NCI-H748 treated with DMSO at 0.1 percent for 48 hours (cell line): ENCODE measurements at regions not wholly inside any gene's neighbourhood (a gene's known extent, or its start where the extent isn't known, plus 50 kb on each side); places are given as distances from the start of the nearest gene placed in this dataset.
"Not testable (repeated sequence)": the region's sequence is repeated elsewhere in the genome, so short reads cannot be mapped to it uniquely, and the experiment has no call there.

Source experiments
- DNase-seq: peaks from one replicate; lab custom pipeline; 2025; lab: John Stamatoyannopoulos, UW

- no peak for DNase-seq
Observed at GRCh38 chr5:98206566-98206965, 566.9 kb upstream of the RGMB start.

DNA sequence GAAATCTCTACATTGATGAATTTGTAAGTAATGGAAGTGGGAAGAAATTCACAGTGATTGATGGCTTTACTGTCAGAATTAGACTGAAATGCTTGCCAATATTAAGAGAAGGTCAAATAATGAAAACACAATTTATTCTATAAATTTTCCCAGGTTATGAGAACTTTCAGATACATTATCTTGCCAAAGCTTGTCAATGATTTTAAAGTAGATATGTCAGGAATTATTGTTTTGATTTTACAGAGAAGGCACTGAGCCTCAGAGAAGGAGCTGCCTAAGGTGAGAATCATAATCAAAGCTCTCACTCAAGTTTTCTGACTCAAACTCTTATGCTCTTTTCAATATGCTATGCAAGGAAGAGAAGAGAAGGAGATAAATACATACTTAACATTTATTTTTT, 564.0 kb upstream of the RGMB start:
- DNase-seq: no peak

- DNase-seq: no peak
Observed at GRCh38 chr5:98214240-98215051, 559.0 kb upstream of the RGMB start.

GRCh38 chr5:98217138-98217537, 556.3 kb upstream of the RGMB start:
- no peak for DNase-seq

DNA sequence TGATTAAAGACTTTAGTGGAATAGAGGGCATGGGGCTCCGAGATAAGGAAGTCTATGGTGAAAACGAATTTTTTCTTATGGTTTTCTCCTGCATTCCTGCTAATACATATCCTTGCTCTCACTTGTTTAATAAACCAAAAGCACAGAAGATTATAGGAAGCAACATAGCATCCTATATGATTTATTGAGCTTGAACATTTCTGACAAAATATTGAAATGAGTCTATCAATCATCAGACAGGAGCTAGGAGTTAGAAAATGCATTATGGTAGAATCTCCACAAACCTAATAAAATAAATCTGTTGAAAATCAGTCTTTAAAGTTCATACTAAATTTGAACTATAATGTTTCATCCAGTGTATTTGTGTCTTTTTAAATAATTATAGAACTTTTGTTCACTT, 554.6 kb upstream of the RGMB start:
- no peak for DNase-seq

GRCh38 chr5:98227489-98227888, 546.0 kb upstream of the RGMB start:
- DNase-seq: no peak

DNA sequence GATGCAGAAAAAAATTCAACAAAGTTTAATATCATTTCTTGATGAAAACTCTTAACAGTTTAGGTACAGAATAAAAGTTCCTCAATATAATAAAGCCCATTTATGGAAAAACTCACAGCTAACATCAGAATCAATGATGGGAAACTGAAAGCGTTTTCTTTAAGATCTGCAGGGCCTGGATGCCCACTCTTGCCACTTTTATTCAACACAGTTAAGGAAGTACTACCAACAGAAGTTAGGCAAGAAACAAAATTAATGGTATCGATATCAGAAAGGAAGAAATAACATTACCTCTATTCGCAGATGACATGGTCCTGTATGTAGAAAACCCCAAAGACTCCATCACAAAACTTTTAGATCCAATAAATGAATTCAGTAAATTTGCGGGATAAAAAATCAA, 542.4 kb upstream of the RGMB start:
- no peak for DNase-seq

DNA sequence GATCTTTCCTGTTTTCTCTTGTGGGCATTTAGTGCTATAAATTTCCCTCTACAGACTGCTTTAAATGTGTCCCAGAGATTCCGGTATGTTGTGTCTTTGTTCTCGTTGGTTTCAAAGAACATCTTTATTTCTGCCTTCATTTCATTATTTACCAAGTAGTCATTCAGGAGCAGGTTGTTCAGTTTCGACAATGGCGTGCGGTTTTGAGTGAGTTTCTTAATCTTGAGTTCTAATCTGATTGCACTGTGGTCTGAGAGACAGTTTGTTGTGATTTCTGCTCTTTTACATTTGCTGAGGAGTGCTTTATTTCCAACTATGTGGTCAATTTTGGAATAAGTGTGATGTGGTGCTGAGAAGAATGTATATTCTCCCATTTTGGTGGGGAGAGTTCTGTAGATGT, 535.7 kb upstream of the RGMB start:
- DNase-seq: not testable (repeated sequence)

DNA sequence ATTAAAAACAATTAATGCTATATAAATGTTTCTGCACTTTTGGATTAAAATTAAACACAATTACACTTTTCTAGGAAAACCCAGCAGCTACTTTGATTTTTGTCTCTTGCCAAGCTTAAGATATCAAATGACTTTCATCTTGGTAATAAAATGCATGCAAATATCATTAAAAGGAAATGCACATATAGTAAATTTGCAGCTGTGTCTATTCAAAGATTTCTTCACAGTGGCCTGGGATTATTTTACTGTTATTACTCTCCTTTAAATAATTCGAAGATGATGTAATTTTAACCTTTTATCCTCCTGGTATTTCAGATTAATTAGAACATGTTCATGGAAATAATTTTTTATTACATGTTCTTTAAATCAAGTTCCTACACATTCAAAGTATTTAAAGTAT, 529.5 kb upstream of the RGMB start:
- DNase-seq: no peak

GRCh38 chr5:98248949-98249348, 524.5 kb upstream of the RGMB start:
- DNase-seq: no peak

DNA sequence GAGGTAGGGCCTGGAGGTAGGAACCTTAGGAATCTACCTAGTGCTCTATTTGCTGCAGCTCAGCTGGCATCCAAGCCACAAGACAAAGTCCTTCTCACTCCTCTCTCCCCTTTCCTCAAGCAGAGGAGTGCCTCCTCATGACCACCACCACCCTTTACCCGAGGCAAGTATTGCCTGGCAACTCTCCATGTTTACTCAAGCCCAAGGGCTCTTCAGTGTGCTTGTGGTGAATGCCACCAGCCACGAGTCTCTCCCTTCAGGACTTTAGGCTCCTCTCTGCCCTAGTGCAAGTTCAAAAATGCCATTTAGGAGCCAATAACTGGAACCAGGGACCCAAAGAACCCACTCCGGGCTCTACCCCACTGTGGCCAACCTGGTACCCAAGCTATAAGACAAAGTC, 514.5 kb upstream of the RGMB start:
- no peak for DNase-seq

- no peak for DNase-seq
Observed at GRCh38 chr5:98259595-98259994, 513.9 kb upstream of the RGMB start.

DNA sequence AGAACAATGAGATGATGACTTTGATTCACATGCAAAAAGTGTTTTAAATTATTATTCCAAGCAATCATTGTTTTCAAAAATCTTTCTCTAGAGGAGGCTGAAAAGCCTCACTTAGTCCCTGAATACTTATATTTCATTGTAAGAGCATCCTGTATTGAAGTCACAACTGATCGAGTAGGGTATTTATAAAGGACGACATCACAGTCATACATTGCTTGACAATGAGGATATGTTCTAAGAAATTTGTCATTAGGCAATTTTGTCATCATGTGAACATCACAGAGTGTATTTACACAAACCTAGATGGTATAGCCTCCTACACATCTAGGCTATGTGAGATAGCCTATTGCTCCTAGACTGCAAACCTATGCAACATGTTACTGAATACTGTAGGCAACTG, 510.4 kb upstream of the RGMB start:
- no peak for DNase-seq

DNA sequence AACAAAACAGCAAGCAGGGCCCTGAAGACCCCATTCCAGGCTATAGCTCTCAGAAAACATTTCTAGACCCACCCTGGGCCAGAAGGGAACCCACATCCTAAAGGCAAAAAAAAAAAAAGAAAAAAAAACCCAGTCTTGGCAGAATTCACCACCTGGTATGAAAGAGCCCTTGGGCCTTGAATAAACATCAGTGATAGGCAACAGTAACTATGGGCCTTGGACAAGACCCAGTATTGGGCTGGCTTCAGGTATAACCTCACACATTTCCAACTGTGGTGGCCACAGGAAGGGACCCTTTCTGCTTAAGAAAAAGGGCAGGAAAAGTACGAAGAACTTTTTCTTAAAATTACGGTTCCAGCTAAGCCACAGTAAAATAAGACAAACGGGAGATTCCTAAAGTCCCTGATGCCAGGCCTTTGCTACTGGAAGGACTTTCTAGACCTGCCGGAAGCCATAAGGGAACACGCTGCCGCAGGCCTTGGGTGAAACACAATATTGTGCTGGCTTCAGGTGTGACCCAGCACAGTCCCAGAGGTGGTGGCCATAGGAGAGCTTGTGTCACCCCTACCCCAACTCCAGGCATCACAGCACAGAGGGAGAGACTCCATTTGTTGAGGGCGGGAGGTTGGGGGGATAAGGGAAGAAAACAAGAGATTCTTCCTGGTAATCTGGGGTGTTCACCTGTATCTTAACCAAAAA, 505.2 kb upstream of the RGMB start:
- no peak for DNase-seq

- no peak for DNase-seq
Observed at GRCh38 chr5:98275980-98276379, 497.5 kb upstream of the RGMB start.

DNA sequence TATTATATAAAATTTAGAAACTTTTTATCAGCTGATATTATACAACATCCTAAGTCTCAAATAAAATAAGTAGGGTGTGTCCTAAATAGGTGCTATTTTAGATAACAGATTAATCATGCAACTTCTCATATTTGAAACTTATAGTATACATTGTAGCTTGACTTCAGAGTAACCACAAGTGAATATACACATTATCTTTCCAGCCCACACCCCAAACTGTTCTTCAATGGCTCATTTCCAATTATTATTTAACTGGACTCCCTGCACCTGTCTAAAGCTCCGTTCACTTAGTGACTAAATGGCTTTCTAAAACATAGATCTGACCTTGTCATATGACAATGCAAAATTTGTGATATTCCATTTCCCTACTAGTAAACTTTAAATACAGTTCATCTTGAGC, 490.9 kb upstream of the RGMB start:
- DNase-seq: no peak

GRCh38 chr5:98292496-98292895, 481.0 kb upstream of the RGMB start:
- no peak for DNase-seq

- no peak for DNase-seq
Observed at GRCh38 chr5:98296426-98296825, 477.0 kb upstream of the RGMB start.

DNA sequence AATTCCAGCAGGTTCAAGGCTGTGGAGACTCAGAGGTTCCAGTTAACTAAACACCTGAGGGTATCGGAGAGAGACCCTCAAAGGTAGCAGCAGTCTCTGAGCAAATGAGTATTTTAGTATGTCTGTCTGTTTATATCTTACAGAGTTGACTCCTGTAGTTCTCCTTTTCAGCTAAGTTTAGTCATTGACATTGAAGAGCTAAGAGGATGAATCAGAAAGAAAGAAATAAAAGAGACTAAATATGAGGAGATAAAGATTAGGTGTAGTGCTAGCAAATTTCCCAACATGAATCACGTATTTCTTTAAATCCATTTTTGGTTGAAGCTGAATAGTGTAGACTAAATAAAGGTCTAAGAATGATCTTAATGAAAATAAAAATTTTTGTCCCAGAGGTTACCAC, 474.0 kb upstream of the RGMB start:
- no peak for DNase-seq

DNA sequence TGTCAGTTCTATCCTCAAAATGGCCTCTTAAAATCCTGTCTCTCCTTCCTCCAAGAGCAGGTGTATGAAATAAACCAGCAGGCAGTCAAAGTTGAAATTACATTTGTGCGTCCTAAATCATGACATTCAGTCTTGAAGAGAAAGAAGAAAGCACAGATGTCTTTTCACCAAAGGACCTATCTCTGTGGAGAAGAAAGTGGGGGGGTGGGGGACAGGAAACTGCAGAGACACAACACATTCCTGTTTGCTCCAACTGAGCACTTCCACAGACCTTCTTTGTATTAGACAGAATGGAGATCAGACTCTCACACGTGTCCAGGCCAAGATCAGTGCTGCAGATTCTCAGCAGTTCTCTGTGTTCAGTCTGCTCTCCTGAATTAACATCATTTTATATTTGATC, 471.9 kb upstream of the RGMB start:
- no peak for DNase-seq

GRCh38 chr5:98307811-98308210, 465.7 kb upstream of the RGMB start:
- no peak for DNase-seq

DNA sequence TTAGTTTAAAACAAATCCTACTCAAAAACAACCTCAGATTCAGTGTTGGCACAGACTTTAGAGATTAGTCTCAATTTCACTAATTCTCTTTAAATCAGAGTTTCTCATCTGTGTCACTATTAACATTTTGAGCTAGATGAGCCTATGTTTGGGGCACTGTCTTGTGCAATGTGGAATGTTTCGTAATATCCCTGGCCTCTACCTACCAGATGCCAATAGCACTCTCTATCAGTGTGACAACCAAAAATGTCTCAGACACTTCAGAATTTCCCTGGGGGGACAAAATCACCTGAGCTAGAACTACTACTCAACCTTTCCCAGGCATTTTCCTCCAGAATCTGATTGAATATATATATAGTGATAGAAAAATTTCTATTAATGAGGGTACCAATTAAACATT, 465.2 kb upstream of the RGMB start:
- DNase-seq: no peak

- no peak for DNase-seq
Observed at GRCh38 chr5:98308960-98309359, 464.5 kb upstream of the RGMB start.
